ENCODE measurements at regions not wholly inside any gene's neighbourhood (a gene's known extent, or its start where the extent isn't known, plus 50 kb on each side); places are given as distances from the start of the nearest gene placed in this dataset.
"Not testable (repeated sequence)": the region's sequence is repeated elsewhere in the genome, so short reads cannot be mapped to it uniquely, and the experiment has no call there.

DNA sequence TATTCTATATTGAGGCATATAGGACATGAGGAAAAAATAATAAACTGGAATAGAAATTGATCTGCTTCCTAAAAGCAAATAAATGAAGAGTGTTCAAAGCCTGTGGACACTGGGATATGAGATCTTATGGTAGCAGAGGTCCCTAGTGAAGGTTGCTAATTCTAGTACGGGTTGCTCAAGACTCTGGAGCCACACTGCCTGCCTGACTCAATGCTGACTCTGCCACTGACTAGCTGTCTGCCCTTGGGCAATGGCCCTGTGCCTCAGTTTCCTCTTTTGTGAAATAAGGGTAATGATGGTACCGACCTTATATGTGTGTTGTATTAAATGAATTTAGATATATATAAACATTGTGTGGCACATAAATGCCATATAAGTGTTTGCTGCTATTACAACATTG lies 59.0 kb upstream of the C1orf53 start:
- peak; percentile 39 for DNase-seq
- 84 to 85% methylated on average over 2 of the region's 2 CpGs for WGBS, 2 experiments (ENCODE audit: low coverage in 1 of 2, low lambda C conversion rate in 2 of 2, missing lambda C conversion rate in 2 of 2)
- Histone ChIP-seq H3K9ac (no peak overlapping the region), H3K27ac (no peak overlapping the region), H3K36me3 (ENCODE audit: low read depth) (no peaks in the 10 kb centered on the region), H3K9me3 (ENCODE audit: low read depth) (no peaks in the 10 kb centered on the region), H4K20me1 (ENCODE audit: insufficient read depth) (no peaks in the 10 kb centered on the region), H3K4me3 (no peak overlapping the region), H3K4me2 (ENCODE audit: unreplicated experiment) (no peak overlapping the region), H3K4me1 (ENCODE audit: insufficient read depth) (peaks cover 43% of the 10 kb centered on the region), H3K79me2 (ENCODE audit: insufficient read depth) (no peaks in the 10 kb centered on the region), H3F3A (ENCODE audit: insufficient read depth) (peaks cover 20% of the 10 kb centered on the region), H3K27me3 (replicated peaks; ENCODE audit: insufficient read depth) (no peaks in the 10 kb centered on the region), H3K9me2 (ENCODE audit: insufficient read depth) (no peaks in the 10 kb centered on the region), H2AFZ (no peak overlapping the region)
- in situ Hi-C loops (cut with MboI), result no loop called here
- TF ChIP-seq EZH2phosphoT487 (IDR thresholded peaks at IDR 0.05; ENCODE audit: insufficient read depth, low read depth), result no peak
- no peak for TF ChIP-seq EZH2 (IDR thresholded peaks at IDR 0.05; ENCODE audit: insufficient read depth, poor library complexity, severe bottlenecking)

DNA sequence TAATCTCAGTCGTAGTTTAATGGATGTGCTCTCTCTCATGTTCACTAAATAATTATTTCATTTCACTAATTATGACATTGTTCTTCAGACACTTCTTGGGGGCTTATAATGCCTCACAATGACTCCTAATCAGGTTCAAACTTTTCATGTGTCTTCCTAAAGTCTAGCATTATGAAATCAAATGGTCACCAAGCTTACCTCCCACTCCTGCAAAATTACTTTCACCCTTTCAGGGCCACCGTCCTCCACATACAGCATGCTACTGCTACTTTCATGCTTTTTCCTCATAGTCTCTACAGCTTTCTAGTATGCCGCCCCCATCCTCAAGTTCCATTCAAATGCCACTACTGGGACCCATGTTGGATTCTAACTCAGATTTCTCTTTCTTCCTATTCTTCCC lies 59.8 kb upstream of the C1orf53 start:
- no peaks in the 10 kb centered on the region for H4K20me1 ChIP-seq (ENCODE audit: insufficient read depth)
- H2AFZ ChIP-seq, result peak overlapping the region; percentile 55; the same call in 1 of the 2 replicates
- peaks cover 49% of the 10 kb centered on the region for H3K4me1 ChIP-seq (ENCODE audit: insufficient read depth)
- TF ChIP-seq EZH2 (IDR thresholded peaks at IDR 0.05; ENCODE audit: insufficient read depth, poor library complexity, severe bottlenecking), result no peak
- no peak for TF ChIP-seq EZH2phosphoT487 (IDR thresholded peaks at IDR 0.05; ENCODE audit: insufficient read depth, low read depth)
- no peaks in the 10 kb centered on the region for H3K9me2 ChIP-seq (ENCODE audit: insufficient read depth)
- in situ Hi-C loops (cut with MboI), result no loop called here
- no peaks in the 10 kb centered on the region for H3K9me3 ChIP-seq (ENCODE audit: low read depth)
- H3K27ac ChIP-seq, result peak overlapping the region; percentile 58
- H3K4me2 ChIP-seq (ENCODE audit: unreplicated experiment), result peak overlapping the region; percentile 21
- 86 to 94% methylated on average over 3 of the region's 3 CpGs for WGBS, 2 experiments (ENCODE audit: low coverage in 1 of 2, low lambda C conversion rate in 2 of 2, missing lambda C conversion rate in 2 of 2)
- H3K4me3 ChIP-seq, result no peak overlapping the region
- peaks cover 20% of the 10 kb centered on the region for H3F3A ChIP-seq (ENCODE audit: insufficient read depth)
- no peaks in the 10 kb centered on the region for H3K27me3 ChIP-seq (replicated peaks; ENCODE audit: insufficient read depth)
- H3K36me3 ChIP-seq (ENCODE audit: low read depth), result no peaks in the 10 kb centered on the region
- no peaks in the 10 kb centered on the region for H3K79me2 ChIP-seq (ENCODE audit: insufficient read depth)
- no peak overlapping the region for H3K9ac ChIP-seq
- DNase-seq, result no peak

GRCh38 chr1:197841883-197842553 lies 60.4 kb upstream of the C1orf53 start:
- Histone ChIP-seq H3K4me2 (ENCODE audit: unreplicated experiment) (peak overlapping the region; percentile 21), H3K27ac (peak overlapping the region; percentile 58), H2AFZ (peak overlapping the region; percentile 55), H3K4me3 (0 out of 2 replicates have a peak overlapping the region, but pooled peaks have one; percentile 20), H3K79me2 (ENCODE audit: insufficient read depth) (no peaks in the 10 kb centered on the region), H3K27me3 (replicated peaks; ENCODE audit: insufficient read depth) (no peaks in the 10 kb centered on the region), H3F3A (ENCODE audit: insufficient read depth) (peaks cover 20% of the 10 kb centered on the region), H3K9me2 (ENCODE audit: insufficient read depth) (no peaks in the 10 kb centered on the region), H3K36me3 (ENCODE audit: low read depth) (no peaks in the 10 kb centered on the region), H4K20me1 (ENCODE audit: insufficient read depth) (no peaks in the 10 kb centered on the region), H3K4me1 (ENCODE audit: insufficient read depth) (peaks cover 49% of the 10 kb centered on the region), H3K9me3 (ENCODE audit: low read depth) (no peaks in the 10 kb centered on the region), H3K9ac (0 out of 2 replicates have a peak overlapping the region, but pooled peaks have one; percentile 15)
- WGBS, 2 experiments (ENCODE audit: low coverage in 1 of 2, low lambda C conversion rate in 2 of 2, missing lambda C conversion rate in 2 of 2), result 0 to 2% methylated on average over 2 of the region's 2 CpGs
- TF ChIP-seq EZH2 (IDR thresholded peaks at IDR 0.05; ENCODE audit: insufficient read depth, poor library complexity, severe bottlenecking) (no peak), EZH2phosphoT487 (IDR thresholded peaks at IDR 0.05; ENCODE audit: insufficient read depth, low read depth) (no peak)
- in situ Hi-C loops (cut with MboI), result no loop called here
- peak; percentile 76 for DNase-seq

- H2AFZ ChIP-seq, result peak overlapping the region; percentile 55; the same call in 1 of the 2 replicates
Measured at GRCh38 chr1:197841158-197841557, 61.3 kb upstream of the C1orf53 start.

GRCh38 chr1:197839786-197840185 lies 62.6 kb upstream of the C1orf53 start:
- peaks cover 20% of the 10 kb centered on the region for H3F3A ChIP-seq (ENCODE audit: insufficient read depth)
- H3K9ac ChIP-seq; H3K9me3 ChIP-seq (ENCODE audit: low read depth); H3K27ac ChIP-seq; H3K36me3 ChIP-seq (ENCODE audit: low read depth); H3K4me2 ChIP-seq (ENCODE audit: unreplicated experiment); H3K27me3 ChIP-seq (replicated peaks; ENCODE audit: insufficient read depth); H2AFZ ChIP-seq; in situ Hi-C loops (cut with MboI); H3K79me2 ChIP-seq (ENCODE audit: insufficient read depth); H3K4me3 ChIP-seq; H3K9me2 ChIP-seq (ENCODE audit: insufficient read depth); H4K20me1 ChIP-seq (ENCODE audit: insufficient read depth); DNase-seq: not testable (repeated sequence)
- H3K4me1 ChIP-seq (ENCODE audit: insufficient read depth), result peaks cover 42% of the 10 kb centered on the region
- WGBS, 2 experiments (ENCODE audit: low coverage in 1 of 2, low lambda C conversion rate in 2 of 2, missing lambda C conversion rate in 2 of 2), result 98 to 100% methylated on average over 3 of the region's 3 CpGs

More at GRCh38 chr1:197841158-197841557, 61.3 kb upstream of the C1orf53 start:
- no peak overlapping the region for H3K4me2 ChIP-seq (ENCODE audit: unreplicated experiment)
- H3K27ac ChIP-seq, result peak overlapping the region; percentile 58
- no peaks in the 10 kb centered on the region for H4K20me1 ChIP-seq (ENCODE audit: insufficient read depth)
- H3F3A ChIP-seq (ENCODE audit: insufficient read depth), result peaks cover 20% of the 10 kb centered on the region
- H3K36me3 ChIP-seq (ENCODE audit: low read depth), result no peaks in the 10 kb centered on the region
- H3K79me2 ChIP-seq (ENCODE audit: insufficient read depth), result no peaks in the 10 kb centered on the region
- H3K9me2 ChIP-seq (ENCODE audit: insufficient read depth), result no peaks in the 10 kb centered on the region
- H3K4me3 ChIP-seq, result no peak overlapping the region
- in situ Hi-C loops (cut with MboI), result no loop called here
- H3K9ac ChIP-seq, result no peak overlapping the region
- no peaks in the 10 kb centered on the region for H3K27me3 ChIP-seq (replicated peaks; ENCODE audit: insufficient read depth)
- no peak for DNase-seq
- TF ChIP-seq EZH2 (IDR thresholded peaks at IDR 0.05; ENCODE audit: insufficient read depth, poor library complexity, severe bottlenecking) (no peak), EZH2phosphoT487 (IDR thresholded peaks at IDR 0.05; ENCODE audit: insufficient read depth, low read depth) (no peak)
- 80 to 87% methylated on average over 6 of the region's 6 CpGs for WGBS, 2 experiments (ENCODE audit: low coverage in 1 of 2, low lambda C conversion rate in 2 of 2, missing lambda C conversion rate in 2 of 2)
- H3K9me3 ChIP-seq (ENCODE audit: low read depth), result no peaks in the 10 kb centered on the region
- peaks cover 49% of the 10 kb centered on the region for H3K4me1 ChIP-seq (ENCODE audit: insufficient read depth)

Data from GM23248 (cell line).